GM18505 (cell line): ENCODE measurements at regions not wholly inside any gene's neighbourhood (a gene's known extent, or its start where the extent isn't known, plus 50 kb on each side); places are given as distances from the start of the nearest gene placed in this dataset.

Experiments
- ATAC-seq: cut with Tn5 transposase; IDR thresholded peaks from one replicate; pipeline ENCODE4 v1.9.1; 2021; ENCODE audit not compliant: unreplicated experiment
- POLR2A ChIP-seq: IDR thresholded peaks from 4 replicates; pipeline ENCODE4 v1.6.1; 2011; ENCODE audit warnings: borderline replicate concordance; ENCODE audit not compliant: insufficient read depth, insufficient read length; ENCODE audit errors: extremely low read depth

- no peak for TF ChIP-seq POLR2A
- no peak for ATAC-seq
Observed at GRCh38 chr12:59839514-59839913, 243.7 kb downstream of the SLC16A7 start.

GRCh38 chr12:59843260-59843843, 247.5 kb downstream of the SLC16A7 start:
- ATAC-seq: no peak
- TF ChIP-seq POLR2A: no peak

DNA sequence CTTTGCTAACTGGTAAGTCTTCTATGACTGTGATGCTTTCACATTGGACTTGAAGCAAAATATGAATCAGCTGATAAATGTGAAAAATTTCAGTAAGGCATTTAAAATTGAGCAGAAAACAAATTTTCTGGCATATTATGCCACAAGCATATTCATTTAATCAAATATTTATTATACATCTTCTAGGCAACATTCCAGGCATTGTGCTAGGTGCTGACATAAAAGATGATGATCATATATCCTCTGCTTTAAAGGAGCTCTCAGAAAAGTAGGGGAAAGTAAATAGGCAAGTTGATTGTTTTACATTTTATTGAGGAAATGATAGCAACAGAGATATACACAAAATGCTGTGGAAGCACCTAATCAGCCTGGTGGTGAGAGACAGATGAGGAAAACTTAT, 248.9 kb downstream of the SLC16A7 start:
- ATAC-seq: no peak
- TF ChIP-seq POLR2A: no peak

DNA sequence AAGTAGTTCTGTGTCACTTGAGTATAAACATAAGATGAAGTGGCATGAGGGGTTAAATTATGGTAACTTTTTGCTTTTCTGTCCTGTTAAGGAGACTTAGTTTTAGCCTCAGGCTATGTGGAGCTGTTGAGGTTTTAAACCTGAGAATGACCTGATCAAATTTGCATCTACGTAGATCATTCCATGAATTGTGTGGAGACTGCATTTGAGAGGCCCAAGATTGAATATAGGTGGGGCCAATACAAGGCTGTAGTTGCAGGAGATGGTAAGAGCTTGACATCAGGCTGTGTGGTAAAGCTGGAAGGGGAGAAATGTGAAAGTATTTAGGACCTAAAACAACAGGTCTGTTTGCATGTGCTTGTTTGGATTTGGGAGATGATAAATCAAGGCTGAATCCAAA, 249.5 kb downstream of the SLC16A7 start:
- no peak for ATAC-seq

GRCh38 chr12:59847127-59847526, 251.3 kb downstream of the SLC16A7 start:
- ATAC-seq: no peak
- TF ChIP-seq POLR2A: no peak

More for the DNA sequence above, 249.5 kb downstream of the SLC16A7 start:
- no peak for TF ChIP-seq POLR2A

DNA sequence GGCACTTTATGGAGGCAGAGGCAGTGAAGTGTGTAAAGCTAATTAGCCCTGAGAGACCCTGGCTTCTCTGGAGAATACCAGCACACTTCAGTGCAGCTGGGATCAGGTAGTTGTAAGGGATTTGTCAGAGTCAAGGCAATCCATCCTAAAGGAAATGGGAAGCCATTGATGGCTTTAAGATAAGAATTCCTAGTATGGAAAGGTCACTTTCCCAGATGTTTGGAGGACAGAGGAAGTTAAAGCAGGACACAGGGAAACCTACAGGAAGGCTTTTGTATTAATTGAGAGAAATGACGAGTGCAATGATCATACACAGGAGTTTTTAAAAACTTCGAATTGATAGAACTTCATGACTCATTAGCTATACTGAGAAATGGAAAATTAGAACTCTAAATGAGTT, 254.4 kb downstream of the SLC16A7 start:
- no peak for TF ChIP-seq POLR2A
- no peak for ATAC-seq

DNA sequence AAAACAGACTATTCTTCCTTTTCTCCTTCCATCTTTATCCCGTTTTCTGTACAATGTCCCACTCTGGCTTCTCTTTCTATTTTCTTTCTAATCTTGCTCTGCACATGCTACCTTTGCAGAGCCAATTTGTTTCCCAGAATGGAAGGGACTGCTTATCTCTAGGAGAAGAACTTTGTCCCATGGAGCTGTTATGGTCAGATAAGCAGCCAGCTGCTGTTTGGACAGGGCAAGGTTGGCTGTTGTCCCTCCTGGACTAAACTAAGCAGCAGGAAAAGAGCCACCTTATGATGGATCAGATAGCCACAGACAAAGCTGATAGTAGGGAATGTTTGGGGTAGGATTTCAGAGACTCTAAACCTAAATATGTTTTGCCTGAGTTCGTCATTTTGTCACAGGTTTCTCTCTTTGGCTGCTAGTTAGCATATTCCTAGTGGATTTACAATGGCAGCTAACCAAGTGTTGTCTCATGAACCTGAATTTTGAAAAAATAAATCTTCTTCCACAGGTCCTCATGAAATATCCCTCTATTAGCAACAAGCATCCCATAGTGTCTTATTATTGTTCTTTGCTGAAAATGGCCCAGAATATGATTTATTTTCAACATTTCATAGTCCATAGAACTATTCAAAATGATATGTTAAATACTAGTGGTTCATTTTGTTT, 262.8 kb downstream of the SLC16A7 start:
- no peak for ATAC-seq
- no peak for TF ChIP-seq POLR2A

GRCh38 chr12:59859171-59859510, 263.3 kb downstream of the SLC16A7 start:
- ATAC-seq: no peak
- TF ChIP-seq POLR2A: no peak

DNA sequence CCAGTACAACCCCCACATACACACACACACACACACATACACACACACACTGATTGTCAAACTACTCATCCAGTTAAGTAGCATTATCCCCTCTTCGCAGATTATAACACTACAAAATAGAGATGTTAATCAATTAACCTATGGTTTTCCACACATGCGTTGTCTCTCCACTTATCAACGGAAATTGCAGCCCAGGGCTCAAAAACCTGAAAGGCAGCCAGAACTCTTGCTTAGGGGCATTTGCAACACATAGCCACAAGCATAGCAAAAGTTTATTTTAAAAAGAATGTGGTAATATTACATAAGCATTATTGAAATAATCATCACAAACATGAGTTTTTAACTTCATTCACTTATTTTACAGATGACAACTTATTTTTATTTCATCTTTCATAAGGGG, 265.8 kb downstream of the SLC16A7 start:
- no peak for ATAC-seq
- TF ChIP-seq POLR2A: no peak

DNA sequence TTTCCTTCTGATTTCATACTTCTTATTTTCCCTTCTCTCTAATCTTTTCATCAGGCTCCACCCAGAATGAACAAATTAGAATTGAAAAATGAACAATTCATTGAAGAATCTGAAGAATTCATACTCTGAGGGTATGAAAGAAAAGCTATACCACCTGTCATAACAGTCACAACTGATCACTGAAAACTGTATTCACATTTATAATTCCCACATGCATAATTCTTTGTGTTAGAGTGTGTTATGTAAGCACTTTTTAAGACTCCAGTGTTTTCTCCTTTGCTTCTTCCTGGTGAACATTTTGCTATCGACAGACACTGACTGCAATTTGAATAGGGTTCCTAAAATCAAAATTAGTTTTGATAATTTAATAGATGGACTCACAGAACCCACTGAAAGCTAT, 271.2 kb downstream of the SLC16A7 start:
- ATAC-seq: no peak

GRCh38 chr12:59867689-59868088, 271.9 kb downstream of the SLC16A7 start:
- ATAC-seq: no peak
- no peak for TF ChIP-seq POLR2A

More for the DNA sequence above, 271.2 kb downstream of the SLC16A7 start:
- no peak for TF ChIP-seq POLR2A

DNA sequence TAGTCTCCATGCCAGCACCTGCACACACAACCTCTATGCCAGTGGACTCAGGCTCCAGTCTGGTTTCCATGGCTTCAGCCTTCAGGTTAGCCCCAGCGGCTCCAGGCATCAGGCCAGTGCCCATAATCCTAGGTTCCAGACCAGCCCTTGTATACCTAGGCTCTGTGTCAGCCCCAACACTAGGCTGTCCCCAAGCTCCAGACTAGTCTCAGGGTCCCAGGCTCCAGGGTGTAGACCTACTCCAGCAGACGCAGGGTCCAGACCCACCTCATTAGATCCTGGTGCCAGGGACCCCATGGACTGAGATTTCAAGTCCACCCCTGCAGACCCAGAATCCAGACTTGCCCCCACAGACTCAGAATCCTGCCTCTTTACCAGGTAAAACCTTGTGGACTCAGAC, 275.9 kb downstream of the SLC16A7 start:
- no peak for TF ChIP-seq POLR2A

DNA sequence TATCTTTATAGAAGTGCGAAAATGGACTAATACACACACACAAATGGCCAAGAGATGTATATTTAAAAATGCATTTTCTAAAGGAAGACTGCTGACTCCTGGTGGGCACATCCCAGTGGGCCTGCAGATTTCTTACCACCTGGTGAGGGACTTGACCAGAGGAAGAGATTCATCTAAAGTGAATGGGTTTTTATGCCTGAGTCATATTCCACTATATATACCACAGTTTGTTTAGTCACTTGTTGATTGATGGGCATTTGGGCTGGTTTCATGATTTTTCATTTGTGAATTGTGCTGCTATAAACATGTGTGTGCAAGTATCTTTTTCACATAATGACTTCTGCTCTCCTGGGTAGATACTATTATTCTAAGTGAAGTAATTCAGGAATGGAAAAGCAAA, 277.3 kb downstream of the SLC16A7 start:
- no peak for ATAC-seq
- no peak for TF ChIP-seq POLR2A

More for the DNA sequence above, 275.9 kb downstream of the SLC16A7 start:
- ATAC-seq: no peak

DNA sequence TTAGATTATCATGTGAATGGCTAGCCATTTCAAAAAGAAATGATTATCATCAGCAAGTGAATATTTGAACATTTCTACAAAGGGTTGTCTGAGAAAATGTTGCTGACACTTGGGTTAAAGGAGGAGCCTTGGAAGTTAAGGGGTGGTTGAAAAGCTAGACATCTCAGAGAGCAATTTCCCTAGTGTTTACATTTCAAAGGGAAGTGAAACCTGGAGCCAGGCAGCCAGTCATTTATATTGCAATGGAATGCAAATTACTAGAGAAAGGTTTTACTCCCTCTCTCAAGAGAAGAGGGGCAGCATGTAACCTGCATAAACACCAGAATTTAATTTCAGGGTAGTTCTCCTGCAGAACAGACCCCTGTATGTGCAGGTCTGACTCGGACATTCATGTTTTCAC, 279.0 kb downstream of the SLC16A7 start:
- ATAC-seq: no peak

More for the DNA sequence above, 279.0 kb downstream of the SLC16A7 start:
- TF ChIP-seq POLR2A: no peak
